Activated T-helper 1 cell treated with anti-CD3 and anti-CD28 coated beads, Interleukin-2, amount 50 U/mL, for 16 hours (primary cell): ENCODE measurements at regions not wholly inside any gene's neighbourhood (a gene's known extent, or its start where the extent isn't known, plus 50 kb on each side); places are given as distances from the start of the nearest gene placed in this dataset.
"Not testable (repeated sequence)": the region's sequence is repeated elsewhere in the genome, so short reads cannot be mapped to it uniquely, and the experiment has no call there.

Source experiments
- DNase-seq, 2 donors: peaks; one replicate each; pipeline ENCODE4 v3.0.0-alpha.2; 2020; ENCODE audit warnings: low read depth in 1 of 2, low spot score in 1 of 2

- DNase-seq, result not testable (repeated sequence)
Measured at GRCh38 chrX:131885042-131885441, 138.1 kb upstream of the STK26 start.

GRCh38 chrX:131893857-131894256 lies 129.2 kb upstream of the STK26 start:
- not testable (repeated sequence) for DNase-seq

- DNase-seq, result no peak
Measured at GRCh38 chrX:131894995-131895394, 128.1 kb upstream of the STK26 start.

GRCh38 chrX:131895807-131896206 lies 127.3 kb upstream of the STK26 start:
- no peak for DNase-seq

- no peak for DNase-seq
Measured at GRCh38 chrX:131901546-131901945, 121.6 kb upstream of the STK26 start.

GRCh38 chrX:131907488-131908314 lies 115.4 kb upstream of the STK26 start:
- no peak for DNase-seq

- DNase-seq, result no peak
Measured at GRCh38 chrX:131910586-131910985, 112.5 kb upstream of the STK26 start.

GRCh38 chrX:131915488-131915887 lies 107.6 kb upstream of the STK26 start:
- no peak for DNase-seq

- no peak for DNase-seq
Measured at GRCh38 chrX:131917588-131917987, 105.5 kb upstream of the STK26 start.

GRCh38 chrX:131918839-131919238 lies 104.3 kb upstream of the STK26 start:
- DNase-seq, result no peak

- no peak for DNase-seq
Measured at GRCh38 chrX:131923614-131924250, 99.4 kb upstream of the STK26 start.

GRCh38 chrX:131938749-131939148 lies 84.4 kb upstream of the STK26 start:
- DNase-seq, result no peak

GRCh38 chrX:131942034-131942433 lies 81.1 kb upstream of the STK26 start:
- no peak for DNase-seq

GRCh38 chrX:131944936-131945902 lies 77.9 kb upstream of the STK26 start:
- no peak for DNase-seq

- DNase-seq, result no peak
Measured at GRCh38 chrX:131951166-131951565, 71.9 kb upstream of the STK26 start.

GRCh38 chrX:131955099-131955777 lies 67.9 kb upstream of the STK26 start:
- no peak for DNase-seq

GRCh38 chrX:131958724-131959123 lies 64.4 kb upstream of the STK26 start:
- no peak for DNase-seq

GRCh38 chrX:131970347-131970746 lies 52.8 kb upstream of the STK26 start:
- DNase-seq, result no peak
